CD14-positive monocyte (primary cell): ENCODE measurements at regions not wholly inside any gene's neighbourhood (a gene's known extent, or its start where the extent isn't known, plus 50 kb on each side); places are given as distances from the start of the nearest gene placed in this dataset.

Experiments used
- DNase-seq, 3 donors: peaks; one replicate each; pipeline ENCODE4 v3.0.0-alpha.2; 2011 to 2022
- H2AFZ ChIP-seq: 2 replicates; pipeline ENCODE4 v1.6.0; 2012; ENCODE audit warnings: mild to moderate bottlenecking, low read depth, low read length, inconsistent platforms; ENCODE audit not compliant: insufficient read depth, poor library complexity, severe bottlenecking
- H3K27ac ChIP-seq, 2 donors: 1 replicate in 1 of 2; 2 replicates in 1 of 2; pipeline ENCODE4 v1.5.1; 2012 to 2013; ENCODE audit warnings: low read length in 2 of 2, control low read depth in 1 of 2, inconsistent platforms in 1 of 2, low read depth in 1 of 2, mild to moderate bottlenecking in 1 of 2
- H3K27me3 ChIP-seq, 2 donors: one replicate each; pipeline versions ENCODE4 v1.6.0 to v1.6.1; 2011 to 2013; ENCODE audit warnings: low read length in 2 of 2; ENCODE audit not compliant: control insufficient read depth in 2 of 2, insufficient read depth in 2 of 2
- H3K36me3 ChIP-seq, 2 donors: replicated peaks in 1 of 2; 1 replicate in 1 of 2; 2 replicates in 1 of 2; pipeline versions ENCODE4 v1.5.1 to v1.6.1; 2012 to 2013; ENCODE audit warnings: low read length in 2 of 2, control low read depth in 1 of 2, inconsistent platforms in 1 of 2, mild to moderate bottlenecking in 1 of 2; ENCODE audit not compliant: insufficient read depth in 2 of 2, control insufficient read depth in 1 of 2
- H3K4me1 ChIP-seq, 2 donors: 1 replicate in 1 of 2; 2 replicates in 1 of 2; pipeline versions ENCODE4 v1.5.1 to v1.6.1; 2012 to 2013; ENCODE audit warnings: low read length in 2 of 2, control low read depth in 1 of 2, inconsistent platforms in 1 of 2, mild to moderate bottlenecking in 1 of 2, moderate library complexity in 1 of 2; ENCODE audit not compliant: insufficient read depth in 2 of 2, control insufficient read depth in 1 of 2
- H3K4me2 ChIP-seq: replicated peaks from 2 replicates; pipeline ENCODE3; 2012; ENCODE audit warnings: low read length, moderate library complexity, mild to moderate bottlenecking; ENCODE audit not compliant: poor library complexity, severe bottlenecking; ENCODE audit errors: extremely low read depth
- H3K4me3 ChIP-seq, 3 experiments: fragments of 200-600 bp in 1 of 3; sonication (generic) in 1 of 3; replicated peaks in 1 of 3; 1 replicate in 2 of 3; 2 replicates in 1 of 3; pipeline ENCODE4 v1.5.1; 2011 to 2013; ENCODE audit warnings: low read length in 3 of 3, mild to moderate bottlenecking in 3 of 3, control low read depth in 2 of 3, low read depth in 2 of 3, inconsistent platforms in 1 of 3, moderate library complexity in 1 of 3
- H3K79me2 ChIP-seq: 2 replicates; pipeline ENCODE4 v1.6.0; 2012; ENCODE audit warnings: mild to moderate bottlenecking, control low read depth, inconsistent platforms, low read length, moderate library complexity; ENCODE audit not compliant: insufficient read depth
- H3K9ac ChIP-seq: 2 replicates; pipeline ENCODE4 v1.6.0; 2017; ENCODE audit warnings: low read length, mild to moderate bottlenecking; ENCODE audit not compliant: insufficient read depth, poor library complexity, severe bottlenecking
- H3K9me3 ChIP-seq, 2 donors: replicated peaks in 1 of 2; 1 replicate in 1 of 2; 2 replicates in 1 of 2; pipeline versions ENCODE4 v1.5.1 to v1.6.1; 2012 to 2013; ENCODE audit warnings: low read length in 2 of 2, control low read depth in 1 of 2; ENCODE audit not compliant: control insufficient read depth in 1 of 2, insufficient read depth in 1 of 2
- H4K20me1 ChIP-seq: 2 replicates; pipeline ENCODE4 v1.6.0; 2012; ENCODE audit warnings: mild to moderate bottlenecking, low read length, control low read depth, moderate library complexity; ENCODE audit not compliant: insufficient read depth
- H3K27ac Mint-ChIP-seq, 7 donors: one replicate each; pipeline ENCODE4 v1.8.0; 2020; ENCODE audit warnings: mild to moderate bottlenecking in 7 of 7, mixed read lengths in 7 of 7, moderate library complexity in 6 of 7, inconsistent platforms in 2 of 7
- H3K27me3 Mint-ChIP-seq, 3 donors: one replicate each; pipeline ENCODE4 v1.8.0; 2021 to 2022; ENCODE audit warnings: low read depth in 3 of 3, mild to moderate bottlenecking in 3 of 3, mixed read lengths in 3 of 3, moderate library complexity in 3 of 3, inconsistent platforms in 1 of 3
- H3K36me3 Mint-ChIP-seq, 2 donors: one replicate each; pipeline ENCODE4 v1.8.0; 2020; ENCODE audit warnings: mixed read lengths in 2 of 2, inconsistent platforms in 1 of 2, mild to moderate bottlenecking in 1 of 2
- H3K4me1 Mint-ChIP-seq: one replicate; pipeline ENCODE4 v1.8.0; 2020; ENCODE audit warnings: mild to moderate bottlenecking, mixed read lengths
- H3K4me3 Mint-ChIP-seq, 2 donors: one replicate each; pipeline ENCODE4 v1.8.0; 2020; ENCODE audit warnings: mild to moderate bottlenecking in 2 of 2, mixed read lengths in 2 of 2, moderate library complexity in 1 of 2
- H3K9me3 Mint-ChIP-seq, 7 donors: one replicate each; pipeline ENCODE4 v1.8.0; 2020 to 2022; ENCODE audit warnings: mixed read lengths in 7 of 7, mild to moderate bottlenecking in 6 of 7, moderate library complexity in 6 of 7, inconsistent platforms in 2 of 7
- WGBS: methylation state at CpG from one replicate; pipeline ENCODE4 v1.1.5; 2013; ENCODE audit warnings: missing lambda C conversion rate; ENCODE audit not compliant: insufficient coverage; 5-methylcytosine and 5-hydroxymethylcytosine counted together
- intact Hi-C, 2 donors: fragments of 100-400 bp; cut with micrococcal nuclease; formaldehyde crosslinking; loops; one replicate each; pipeline versions ENCODE4 v1.15.0 to v1.15.1; 2023
- TF ChIP-seq, protein P1 (sequence below): fragments of 200-600 bp; IDR thresholded peaks from one replicate; pipeline ENCODE4 v1.8.0; 2022; ENCODE audit warnings: antibody characterized with exemption, mild to moderate bottlenecking

DNA sequence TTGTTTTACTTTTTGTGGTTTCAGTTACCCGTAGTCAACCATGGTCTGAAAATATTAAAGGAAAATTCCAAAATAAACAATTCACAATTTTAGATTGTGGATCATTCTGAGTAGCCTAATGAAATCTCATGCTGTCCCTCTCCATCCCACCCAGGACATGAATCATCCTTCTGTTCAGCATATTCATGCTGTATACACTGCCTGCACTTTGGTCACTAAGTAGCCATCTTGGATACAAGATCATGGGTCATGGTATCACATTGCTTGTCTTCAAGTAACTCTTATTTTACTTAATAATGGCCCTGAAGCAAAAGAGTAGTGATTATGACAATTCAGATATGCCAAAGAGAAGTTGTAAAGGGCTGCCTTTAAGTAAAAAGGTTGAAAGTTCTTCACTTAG lies 536.5 kb upstream of the ACO1 start:
- no CpG with 5 or more reads among the region's 1 CpG for WGBS
- H3K27ac Mint-ChIP-seq, result no peak overlapping the region
- no peak for DNase-seq
- intact Hi-C loops, result no loop called here
- H3K4me1 ChIP-seq, result no peaks in the 10 kb centered on the region
- no peaks in the 10 kb centered on the region for H3K79me2 ChIP-seq
- H3K4me3 Mint-ChIP-seq, result no peak overlapping the region
- no peaks in the 10 kb centered on the region for H3K36me3 Mint-ChIP-seq
- H4K20me1 ChIP-seq, result no peaks in the 10 kb centered on the region
- H3K4me3 ChIP-seq, result no peak overlapping the region
- H3K27me3 Mint-ChIP-seq, result no peaks in the 10 kb centered on the region
- H3K9me3 ChIP-seq, result peaks cover 0 to 3% of the 10 kb centered on the region in 2 donors
- no peaks in the 10 kb centered on the region for H3K27me3 ChIP-seq
- peaks cover 0 to 4% (median 0%) of the 10 kb centered on the region in 7 donors for H3K9me3 Mint-ChIP-seq
- H3K9ac ChIP-seq, result no peak overlapping the region
- H3K27ac ChIP-seq, result no peak overlapping the region
- TF ChIP-seq, protein P1, sequence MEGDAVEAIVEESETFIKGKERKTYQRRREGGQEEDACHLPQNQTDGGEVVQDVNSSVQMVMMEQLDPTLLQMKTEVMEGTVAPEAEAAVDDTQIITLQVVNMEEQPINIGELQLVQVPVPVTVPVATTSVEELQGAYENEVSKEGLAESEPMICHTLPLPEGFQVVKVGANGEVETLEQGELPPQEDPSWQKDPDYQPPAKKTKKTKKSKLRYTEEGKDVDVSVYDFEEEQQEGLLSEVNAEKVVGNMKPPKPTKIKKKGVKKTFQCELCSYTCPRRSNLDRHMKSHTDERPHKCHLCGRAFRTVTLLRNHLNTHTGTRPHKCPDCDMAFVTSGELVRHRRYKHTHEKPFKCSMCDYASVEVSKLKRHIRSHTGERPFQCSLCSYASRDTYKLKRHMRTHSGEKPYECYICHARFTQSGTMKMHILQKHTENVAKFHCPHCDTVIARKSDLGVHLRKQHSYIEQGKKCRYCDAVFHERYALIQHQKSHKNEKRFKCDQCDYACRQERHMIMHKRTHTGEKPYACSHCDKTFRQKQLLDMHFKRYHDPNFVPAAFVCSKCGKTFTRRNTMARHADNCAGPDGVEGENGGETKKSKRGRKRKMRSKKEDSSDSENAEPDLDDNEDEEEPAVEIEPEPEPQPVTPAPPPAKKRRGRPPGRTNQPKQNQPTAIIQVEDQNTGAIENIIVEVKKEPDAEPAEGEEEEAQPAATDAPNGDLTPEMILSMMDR, result no peak
- no peaks in the 10 kb centered on the region for H3K36me3 ChIP-seq
- no peak overlapping the region for H3K4me2 ChIP-seq
- H3K4me1 Mint-ChIP-seq, result no peaks in the 10 kb centered on the region
- H2AFZ ChIP-seq, result no peak overlapping the region

DNA sequence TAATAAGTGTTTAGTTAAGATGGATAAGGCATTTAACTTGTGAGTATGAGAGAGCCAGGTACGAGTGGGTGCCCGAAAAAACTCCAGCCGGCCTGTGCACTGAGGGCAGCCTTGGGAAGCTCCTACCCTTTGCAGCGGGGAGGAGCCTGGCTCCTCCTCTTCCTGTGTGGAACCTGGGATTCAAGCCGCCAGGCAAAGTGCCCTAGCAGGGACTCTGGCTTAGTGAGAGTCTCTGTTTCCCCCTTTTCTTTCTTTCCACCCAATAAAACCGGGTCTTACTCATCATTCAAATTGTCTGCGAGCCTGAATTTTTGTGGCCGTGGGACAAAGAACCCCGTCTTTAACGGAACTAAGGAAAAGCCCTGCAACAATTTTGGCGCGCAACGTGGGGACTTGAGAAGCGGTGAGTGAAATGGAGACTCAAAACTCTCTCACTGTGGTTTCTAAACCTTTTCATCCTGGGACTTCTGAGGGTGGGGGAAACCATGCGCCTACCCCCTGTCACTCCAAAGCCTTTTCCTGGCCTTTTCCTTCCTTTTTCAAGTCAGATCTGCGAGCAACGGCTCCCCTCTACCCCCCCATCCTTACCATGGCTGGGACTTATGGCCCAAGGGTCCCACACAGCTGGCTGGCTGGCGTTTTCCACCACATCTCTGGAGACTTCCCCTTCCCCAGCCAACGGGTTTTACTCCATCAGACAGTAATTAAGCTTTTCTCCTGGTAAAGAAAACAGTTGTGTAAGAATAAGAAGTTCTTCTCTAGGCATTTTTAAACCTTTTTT lies 535.7 kb upstream of the ACO1 start:
- no peak overlapping the region for H3K4me2 ChIP-seq
- no peaks in the 10 kb centered on the region for H3K4me1 Mint-ChIP-seq
- H3K27ac ChIP-seq, result no peak overlapping the region
- TF ChIP-seq, protein P1, result no peak
- no peaks in the 10 kb centered on the region for H3K79me2 ChIP-seq
- WGBS, result 89% methylated on average over 10 of the region's 19 CpGs
- no peak for DNase-seq
- H3K9me3 Mint-ChIP-seq, result peaks cover 0 to 7% (median 3%) of the 10 kb centered on the region in 7 donors
- H3K36me3 Mint-ChIP-seq, result no peaks in the 10 kb centered on the region
- H2AFZ ChIP-seq, result no peak overlapping the region
- no peak overlapping the region for H3K4me3 Mint-ChIP-seq
- H3K27me3 Mint-ChIP-seq, result no peaks in the 10 kb centered on the region
- H3K36me3 ChIP-seq, result no peaks in the 10 kb centered on the region
- no peak overlapping the region for H3K9ac ChIP-seq
- H4K20me1 ChIP-seq, result no peaks in the 10 kb centered on the region
- H3K27me3 ChIP-seq, result no peaks in the 10 kb centered on the region
- intact Hi-C loops, result no loop called here
- H3K4me3 ChIP-seq, result no peak overlapping the region
- H3K4me1 ChIP-seq, result no peaks in the 10 kb centered on the region
- peaks cover 0 to 4% of the 10 kb centered on the region in 2 donors for H3K9me3 ChIP-seq
- peak overlapping the region in 1 of 7 donors; percentile 41 for H3K27ac Mint-ChIP-seq
